Stimulated activated CD8-positive, alpha-beta memory T cell treated with anti-CD3 and anti-CD28 coated beads, Interleukin-15, amount 100 ng/mL, for 48 hours (primary cell): ENCODE measurements at regions not wholly inside any gene's neighbourhood (a gene's known extent, or its start where the extent isn't known, plus 50 kb on each side); places are given as distances from the start of the nearest gene placed in this dataset.
"Not testable (repeated sequence)": the region's sequence is repeated elsewhere in the genome, so short reads cannot be mapped to it uniquely, and the experiment has no call there.

ENCODE experiments used
- DNase-seq, 2 donors: peaks; one replicate each; pipeline ENCODE4 v3.0.0-alpha.2; 2020; ENCODE audit warnings: low read depth in 2 of 2

DNA sequence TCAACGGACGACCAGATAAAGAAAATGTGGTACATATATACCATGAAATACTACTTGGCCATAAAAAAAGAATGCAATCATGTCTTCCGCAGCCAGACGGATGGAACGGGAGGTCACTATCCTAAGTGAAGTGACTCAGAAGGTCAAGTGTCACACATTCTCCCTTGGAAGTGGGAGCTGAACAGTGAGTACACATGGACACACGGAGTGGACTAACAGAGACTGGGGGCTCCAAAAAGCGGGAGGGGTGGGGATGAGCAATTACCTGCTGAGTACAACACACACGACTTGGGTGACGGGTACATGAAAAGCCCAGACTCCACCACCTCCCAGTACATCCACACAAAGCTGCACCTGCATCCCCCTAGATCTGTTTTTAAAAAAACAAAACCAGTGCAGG, 62.5 kb upstream of the TNK2 start:
- DNase-seq, result not testable (repeated sequence)

DNA sequence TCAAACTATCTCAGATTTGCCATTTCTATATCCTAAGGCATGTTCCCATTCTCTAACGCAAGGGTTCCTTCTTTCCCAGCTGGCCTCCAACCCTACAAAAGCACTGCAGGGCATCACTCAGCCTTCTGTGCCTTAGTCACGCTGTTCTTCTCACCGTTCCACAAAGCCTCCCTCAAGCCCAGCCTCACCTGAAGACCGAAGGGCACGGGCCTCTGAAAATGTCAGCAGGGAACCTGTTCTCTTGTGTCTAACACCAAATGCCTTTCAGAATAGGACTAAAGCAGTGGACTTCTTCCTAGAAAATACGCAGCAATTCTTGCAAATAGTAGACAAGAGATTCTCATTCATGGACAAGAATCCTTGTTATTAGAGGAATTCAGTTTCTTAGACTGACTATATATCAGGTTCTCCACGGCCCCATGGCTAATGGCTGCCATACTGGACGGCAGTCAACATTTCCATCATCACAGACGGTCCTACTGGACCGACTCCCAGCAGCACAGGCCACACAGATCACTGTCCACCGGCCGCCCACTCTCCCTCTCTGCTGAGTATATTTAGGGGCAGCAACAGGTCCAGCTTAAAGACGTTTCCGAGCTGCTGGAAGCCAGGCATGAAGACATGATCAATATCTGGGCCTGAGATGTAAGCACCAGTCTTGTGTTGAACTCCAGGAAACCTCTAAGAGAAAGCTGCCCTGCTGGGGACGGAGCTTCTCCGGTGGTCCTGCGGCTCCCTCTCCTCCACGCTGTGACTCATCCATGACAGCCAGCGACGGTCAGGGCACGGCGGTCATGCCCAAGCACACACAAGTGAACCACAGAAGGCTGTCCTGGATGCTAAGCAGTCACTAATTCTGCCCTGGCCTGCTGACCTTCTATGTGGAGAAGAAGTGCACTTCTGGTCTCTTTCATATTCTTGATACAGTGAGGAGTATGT, 61.8 kb upstream of the TNK2 start:
- not testable (repeated sequence) for DNase-seq

DNA sequence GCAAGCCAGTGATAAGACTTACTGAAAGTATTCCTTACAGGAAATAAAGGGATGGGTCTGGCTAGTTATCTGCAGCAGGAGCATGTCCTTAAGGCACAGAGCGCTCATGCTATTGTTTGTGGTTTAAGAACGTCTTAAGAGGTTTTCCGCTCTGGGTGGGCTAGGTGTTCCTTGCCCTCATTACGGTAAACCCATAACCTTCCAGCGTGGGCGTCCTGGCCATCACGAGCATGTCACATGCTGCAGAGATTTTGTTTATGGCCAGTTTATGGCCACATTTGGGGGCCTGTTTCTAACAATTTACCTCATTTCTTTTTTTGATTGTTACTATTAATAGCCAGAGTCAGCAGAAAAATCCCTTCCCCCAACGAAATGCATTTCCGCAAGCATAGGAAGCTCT, 61.0 kb upstream of the TNK2 start:
- not testable (repeated sequence) for DNase-seq

DNA sequence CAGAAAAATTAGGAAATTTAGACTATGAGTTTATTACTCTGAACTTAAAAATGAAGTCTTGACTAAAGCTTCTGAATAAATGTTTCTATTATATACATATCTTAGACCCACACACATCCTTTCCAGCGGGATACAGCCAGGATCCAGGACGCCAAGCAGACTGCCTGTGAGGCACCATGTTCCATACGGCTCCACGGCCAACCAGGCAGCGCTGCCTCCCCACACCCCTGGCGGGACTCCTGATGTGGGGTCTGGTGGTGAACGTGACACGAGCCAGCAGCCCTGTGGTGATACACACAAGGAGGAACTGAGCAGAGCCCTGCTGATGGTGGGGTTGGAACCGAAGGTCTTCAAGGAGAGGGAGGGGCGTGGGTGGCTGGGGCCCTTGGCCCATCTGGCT, 59.8 kb upstream of the TNK2 start:
- DNase-seq, result not testable (repeated sequence)

GRCh38 chr3:195967387-195967720, 59.0 kb upstream of the TNK2 start:
- DNase-seq, result not testable (repeated sequence)

GRCh38 chr3:195966563-195967386, 58.4 kb upstream of the TNK2 start:
- not testable (repeated sequence) for DNase-seq

DNA sequence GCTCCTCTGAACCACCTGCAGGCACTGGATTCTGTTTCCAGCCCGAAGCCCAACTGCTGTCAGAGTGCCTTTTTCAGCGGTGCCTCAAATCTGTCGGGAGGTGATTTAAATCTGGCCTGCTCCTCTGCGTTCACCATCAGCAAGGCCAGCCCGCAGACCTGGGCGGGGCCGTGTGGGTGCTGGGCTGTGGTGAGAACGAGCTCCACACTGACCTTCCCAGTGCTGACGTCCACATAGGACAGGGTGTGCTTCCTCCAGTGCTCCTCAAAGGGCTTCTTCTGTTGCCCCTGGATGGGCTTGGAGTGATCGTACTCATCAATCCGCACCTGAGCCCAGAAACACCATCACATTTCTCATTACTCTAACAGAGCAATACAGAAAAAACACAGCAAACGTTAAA, 56.9 kb upstream of the TNK2 start:
- DNase-seq, result not testable (repeated sequence)

- DNase-seq, result not testable (repeated sequence)
Observed at GRCh38 chr3:195964318-195965107, 56.2 kb upstream of the TNK2 start.

DNA sequence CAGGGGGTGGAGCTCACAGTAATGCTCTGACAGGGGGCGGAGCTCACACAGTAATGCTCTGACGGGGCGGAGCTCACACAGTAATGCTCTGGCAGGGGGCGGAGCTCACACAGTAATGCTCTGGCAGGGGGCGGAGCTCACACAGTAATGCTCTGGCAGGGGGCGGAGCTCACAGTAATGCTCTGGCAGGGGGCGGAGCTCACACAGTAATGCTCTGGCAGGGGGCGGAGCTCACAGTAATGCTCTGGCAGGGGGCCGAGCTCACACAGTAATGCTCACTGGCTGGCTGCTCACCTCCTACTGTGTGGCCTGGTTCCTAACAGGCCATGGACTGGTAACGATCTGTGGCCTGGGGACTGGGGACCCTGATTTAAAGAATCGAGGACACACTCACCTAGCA, 53.9 kb upstream of the TNK2 start:
- not testable (repeated sequence) for DNase-seq

DNA sequence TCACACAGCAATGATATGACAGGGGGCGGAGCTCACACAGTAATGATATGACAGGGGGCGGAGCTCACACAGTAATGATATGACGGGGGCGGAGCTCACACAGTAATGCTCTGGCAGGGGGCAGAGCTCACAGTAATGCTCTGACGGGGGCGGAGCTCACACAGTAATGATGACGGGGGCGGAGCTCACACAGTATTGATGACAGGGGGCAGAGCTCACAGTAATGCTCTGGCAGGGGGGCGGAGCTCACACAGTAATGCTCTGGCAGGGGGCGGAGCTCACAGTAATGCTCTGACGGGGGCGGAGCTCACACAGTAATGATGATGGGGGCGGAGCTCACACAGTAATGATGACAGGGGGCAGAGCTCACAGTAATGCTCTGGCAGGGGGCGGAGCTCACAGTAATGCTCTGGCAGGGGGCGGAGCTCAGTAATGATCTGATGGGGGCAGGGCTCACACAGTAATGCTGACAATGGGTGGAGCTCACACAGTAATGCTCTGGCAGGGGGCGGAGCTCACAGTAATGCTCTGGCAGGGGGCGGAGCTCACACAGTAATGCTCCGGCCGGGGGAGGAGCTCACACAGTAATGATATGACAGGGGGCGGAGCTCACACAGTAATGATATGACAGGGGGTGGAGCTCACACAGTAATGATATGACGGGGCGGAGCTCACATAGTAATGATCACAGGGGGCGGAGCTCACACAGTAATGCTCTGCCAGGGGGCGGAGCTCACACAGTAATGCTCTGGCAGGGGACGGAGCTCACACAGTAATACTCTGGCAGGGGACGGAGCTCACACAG, 52.8 kb upstream of the TNK2 start:
- DNase-seq, result peak; percentile 23 to 36

DNA sequence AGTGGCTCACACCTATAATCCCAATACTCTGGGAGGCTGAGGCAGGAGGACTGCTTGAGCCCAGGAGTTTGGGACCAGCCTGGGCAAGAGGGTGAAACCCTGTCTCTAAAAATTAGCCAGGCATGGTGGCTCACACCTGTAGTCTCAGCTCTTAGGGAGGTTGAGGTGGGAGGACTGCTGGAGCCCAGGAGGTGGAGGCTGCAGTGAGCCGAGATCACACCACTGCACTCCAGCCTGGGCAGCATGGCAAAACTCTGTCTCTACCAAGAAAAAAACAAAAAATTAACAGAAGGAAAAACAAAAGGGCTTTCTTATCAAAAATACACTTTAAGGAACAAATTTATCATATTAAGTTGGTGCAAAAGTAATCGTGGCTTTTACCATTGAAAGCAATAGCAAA, 51.8 kb upstream of the TNK2 start:
- not testable (repeated sequence) for DNase-seq

DNA sequence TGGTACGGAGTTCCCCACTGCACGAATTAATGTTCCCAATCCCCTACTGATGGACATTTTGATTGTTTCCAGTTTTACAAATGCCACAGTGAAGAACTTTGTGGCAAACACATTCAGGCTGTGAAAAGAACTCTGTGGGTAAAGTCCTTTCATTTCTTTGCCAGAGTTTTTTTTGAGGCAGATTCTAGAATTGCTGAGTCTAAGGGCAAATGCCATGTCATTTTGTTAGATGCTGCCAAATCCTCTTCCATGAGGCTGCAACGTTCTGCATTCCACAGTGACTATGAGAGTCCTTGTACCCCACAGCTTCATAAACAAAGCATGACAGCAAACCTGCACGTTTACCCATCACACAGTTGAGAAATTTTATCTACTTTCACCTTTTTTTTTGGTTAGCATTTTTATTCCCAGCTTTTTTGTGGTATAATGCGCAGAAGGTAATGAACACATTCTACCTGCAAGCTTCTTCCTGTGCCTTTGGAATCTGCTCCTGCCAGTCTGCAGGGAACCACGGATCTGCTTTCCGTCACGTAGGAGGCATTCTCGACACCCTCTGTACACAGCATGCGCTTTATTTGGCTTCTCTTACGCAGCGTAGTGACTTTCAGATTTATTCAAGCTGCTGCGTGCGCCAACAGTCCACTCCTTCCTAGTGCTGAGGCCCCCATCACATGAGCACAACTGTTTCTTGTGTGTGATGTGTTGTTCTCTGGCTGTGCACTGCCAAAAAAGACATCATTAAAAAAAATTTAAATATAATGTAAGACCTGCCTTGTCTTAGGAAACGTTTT, 51.2 kb upstream of the TNK2 start:
- not testable (repeated sequence) for DNase-seq

- DNase-seq, result not testable (repeated sequence)
Observed at GRCh38 chr3:195958736-195959135, 50.4 kb upstream of the TNK2 start.
